Heart left ventricle (tissue), 13 donors: ENCODE measurements at regions not wholly inside any gene's neighbourhood (a gene's known extent, or its start where the extent isn't known, plus 50 kb on each side); places are given as distances from the start of the nearest gene placed in this dataset.

Source experiments
- CTCF ChIP-seq, 12 donors: fragments of 200-600 bp; sonication (generic) in 4 of 12; IDR thresholded peaks; one replicate each; pipeline versions ENCODE4 v1.5.0 to v1.8.0; 2018 to 2022; ENCODE audit warnings: antibody characterized with exemption in 12 of 12, mild to moderate bottlenecking in 5 of 12
- POLR2A ChIP-seq, 2 donors: fragments of 450-650 bp; IDR thresholded peaks; one replicate each; pipeline ENCODE4 v1.6.1; 2017; ENCODE audit warnings: antibody characterized with exemption in 2 of 2, mild to moderate bottlenecking in 2 of 2, moderate library complexity in 2 of 2
- donor health status: ischemic (EF 13 %, LVEDD 7.1; RV severe dilation, severe dysfunction).
- donor health status: DM: no; HTN: yes; CAD: no.
- donor health status: DM: no; HTN: no; CAD: no.
- donor health status: ischemic (EF 25% LVEDD 6.9; RV normal size, moderate dysfunction).
- donor health status: ischemic (EF 25% LVEDD 5.7; RV mildly dilated, moderate dysfunction).
- donor health status: ischemic (EF 35%, LVEDD 5.7; RV mildly dilated, moderate dysfunction).
- donor health status: nonischemic (EF 11% LVEDD 7.7; RV severe dilation, severe dysfunction).
- donor health status: DM: yes; HTN: yes; CAD: no.
- donor health status: PGD.
- donor health status: ischemic (EF 29% LVEDD 5.4; RV normal size, mild dysfunction).
- donor health status: nonischemic (EF 23%, LVEDD 6.1; RV moderate dilation, normal function).

- TF ChIP-seq POLR2A (IDR thresholded peaks at IDR 0.05) (no peak), CTCF (IDR thresholded peaks at IDR 0.05) (no peak)
These were observed 70.8 kb upstream of the MBNL1 start for GRCh38 chr3:152197937-152198336.
